IPS-NIHi7 (cell line): ENCODE measurements at regions not wholly inside any gene's neighbourhood (a gene's known extent, or its start where the extent isn't known, plus 50 kb on each side); places are given as distances from the start of the nearest gene placed in this dataset.

Experiments
- DNase-seq: peaks from one replicate; pipeline ENCODE4 v3.0.0; 2012; ENCODE audit warnings: mixed read lengths; ENCODE audit errors: extremely low spot score

- DNase-seq, result no peak
Observed at GRCh38 chr15:35725353-35725752, 179.4 kb upstream of the DPH6 start.

GRCh38 chr15:35727627-35728026 is 181.7 kb upstream of the DPH6 start:
- DNase-seq, result no peak

- no peak for DNase-seq
Observed at GRCh38 chr15:35728219-35728940, 182.4 kb upstream of the DPH6 start.

- no peak for DNase-seq
Observed at GRCh38 chr15:35736150-35736549, 190.2 kb upstream of the DPH6 start.

- DNase-seq, result no peak
Observed at GRCh38 chr15:35737441-35737840, 191.5 kb upstream of the DPH6 start.

GRCh38 chr15:35738370-35738769 is 192.4 kb upstream of the DPH6 start:
- DNase-seq, result no peak

GRCh38 chr15:35740761-35741160 is 194.8 kb upstream of the DPH6 start:
- DNase-seq, result no peak

- no peak for DNase-seq
Observed at GRCh38 chr15:35741395-35741794, 195.4 kb upstream of the DPH6 start.

- no peak for DNase-seq
Observed at GRCh38 chr15:35741881-35742280, 195.9 kb upstream of the DPH6 start.

- DNase-seq, result no peak
Observed at GRCh38 chr15:35743321-35743720, 197.4 kb upstream of the DPH6 start.

GRCh38 chr15:35746121-35746520 is 200.2 kb upstream of the DPH6 start:
- DNase-seq, result no peak

- DNase-seq, result no peak
Observed at GRCh38 chr15:35748105-35748504, 202.1 kb upstream of the DPH6 start.

- no peak for DNase-seq
Observed at GRCh38 chr15:35750051-35750450, 204.1 kb upstream of the DPH6 start.

- peak; percentile 74 for DNase-seq
Observed at GRCh38 chr15:35751413-35752133, 205.6 kb upstream of the DPH6 start.

- DNase-seq, result no peak
Observed at GRCh38 chr15:35752134-35752466, 206.1 kb upstream of the DPH6 start.

- DNase-seq, result no peak
Observed at GRCh38 chr15:35753486-35753885, 207.5 kb upstream of the DPH6 start.

- DNase-seq, result no peak
Observed at GRCh38 chr15:35755237-35755802, 209.4 kb upstream of the DPH6 start.

GRCh38 chr15:35756623-35757022 is 210.7 kb upstream of the DPH6 start:
- no peak for DNase-seq

GRCh38 chr15:35757361-35757760 is 211.4 kb upstream of the DPH6 start:
- no peak for DNase-seq

- no peak for DNase-seq
Observed at GRCh38 chr15:35757765-35758164, 211.8 kb upstream of the DPH6 start.

GRCh38 chr15:35764661-35765519 is 218.9 kb upstream of the DPH6 start:
- DNase-seq, result no peak

- DNase-seq, result no peak
Observed at GRCh38 chr15:35768949-35769348, 223.0 kb upstream of the DPH6 start.
